ENCODE measurements at regions not wholly inside any gene's neighbourhood (a gene's known extent, or its start where the extent isn't known, plus 50 kb on each side); places are given as distances from the start of the nearest gene placed in this dataset.

DNA sequence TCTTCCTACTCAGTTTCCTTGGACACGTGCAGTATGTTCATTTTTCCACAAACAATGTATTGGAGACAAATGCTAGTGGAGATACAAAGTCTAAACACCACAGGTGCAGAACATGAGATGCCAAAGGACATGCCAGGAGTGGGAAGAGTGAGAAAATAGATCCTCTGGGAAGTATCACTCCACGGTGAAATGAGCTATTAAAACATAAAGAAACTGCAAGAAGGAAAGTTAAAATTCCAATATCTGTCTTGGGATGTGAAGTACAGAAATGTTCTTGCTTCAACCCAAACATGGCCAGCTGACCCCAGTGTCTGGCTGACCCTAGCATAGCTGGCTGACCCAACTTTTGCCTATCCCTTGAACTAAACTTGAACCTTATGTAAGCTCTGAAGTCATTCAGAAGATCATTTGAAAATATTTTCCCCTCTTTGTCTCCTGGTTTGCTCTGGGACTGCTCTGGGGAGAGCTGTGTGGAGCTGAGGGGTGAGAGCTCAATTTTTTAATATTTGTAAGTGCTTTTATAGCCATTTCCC lies 59.5 kb downstream of the FZD1 start:
- no peaks in the 10 kb centered on the region for H3F3A ChIP-seq (ENCODE audit: insufficient read depth)
- H3K27me3 ChIP-seq (ENCODE audit: low read length): no peaks in the 10 kb centered on the region
- H3K36me3 ChIP-seq (ENCODE audit: low read length): no peaks in the 10 kb centered on the region
- no peak overlapping the region for H3K27ac ChIP-seq (ENCODE audit: low read depth, low read length)
- H4K20me1 ChIP-seq (ENCODE audit: low read depth, low read length): no peaks in the 10 kb centered on the region
- no peaks in the 10 kb centered on the region for H3K79me2 ChIP-seq (ENCODE audit: insufficient read depth, low read length)
- H3K9ac ChIP-seq (ENCODE audit: low read length): no peak overlapping the region
- H3K4me3 ChIP-seq (ENCODE audit: insufficient read depth, low read length, poor library complexity, severe bottlenecking): no peak overlapping the region
- no peaks in the 10 kb centered on the region for H3K9me2 ChIP-seq (replicated peaks; ENCODE audit: insufficient read depth, low read length)
- TF ChIP-seq EZH2phosphoT487 (conservative IDR thresholded peaks at IDR 0.05; ENCODE audit: low read length) (no peak), CTCF (IDR thresholded peaks at IDR 0.05; ENCODE audit: insufficient read depth, low read length, poor library complexity, severe bottlenecking) (no peak)
- no peaks in the 10 kb centered on the region for H3K9me3 ChIP-seq (ENCODE audit: insufficient read depth, low read length)
- H2AFZ ChIP-seq (ENCODE audit: low read depth, low read length, severe bottlenecking): no peak overlapping the region
- no peak overlapping the region for H3K4me2 ChIP-seq (ENCODE audit: low read depth, low read length, poor library complexity, severe bottlenecking)

DNA sequence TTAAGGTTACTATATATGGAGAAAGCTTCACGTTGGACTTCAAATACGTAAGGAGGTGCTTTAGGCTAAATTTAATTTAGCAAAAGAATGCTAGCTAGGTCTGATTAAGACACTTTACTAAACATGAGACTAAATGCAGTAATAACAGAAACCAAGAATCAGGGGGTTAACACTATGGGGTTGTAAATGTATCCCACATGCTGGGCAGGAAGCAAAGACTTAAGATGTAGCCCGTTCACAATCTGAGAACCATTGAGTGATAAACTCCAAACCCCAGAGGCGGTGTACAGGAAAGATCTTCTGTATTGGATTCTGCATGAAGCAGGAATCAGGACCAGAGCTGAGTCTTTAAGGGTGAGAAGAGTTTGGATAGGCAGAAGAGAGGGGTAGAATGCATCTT lies 60.4 kb downstream of the FZD1 start:
- Histone ChIP-seq H3K9me2 (replicated peaks; ENCODE audit: insufficient read depth, low read length) (no peaks in the 10 kb centered on the region), H3K4me3 (ENCODE audit: insufficient read depth, low read length, poor library complexity, severe bottlenecking) (no peak overlapping the region), H3F3A (ENCODE audit: insufficient read depth) (no peaks in the 10 kb centered on the region), H3K9me3 (ENCODE audit: insufficient read depth, low read length) (no peaks in the 10 kb centered on the region), H3K27me3 (ENCODE audit: low read length) (no peaks in the 10 kb centered on the region), H3K27ac (ENCODE audit: low read depth, low read length) (no peak overlapping the region), H3K79me2 (ENCODE audit: insufficient read depth, low read length) (no peaks in the 10 kb centered on the region), H4K20me1 (ENCODE audit: low read depth, low read length) (no peaks in the 10 kb centered on the region), H2AFZ (ENCODE audit: low read depth, low read length, severe bottlenecking) (no peak overlapping the region), H3K9ac (ENCODE audit: low read length) (no peak overlapping the region), H3K36me3 (ENCODE audit: low read length) (no peaks in the 10 kb centered on the region), H3K4me2 (ENCODE audit: low read depth, low read length, poor library complexity, severe bottlenecking) (no peak overlapping the region)
- TF ChIP-seq CTCF (IDR thresholded peaks at IDR 0.05; ENCODE audit: insufficient read depth, low read length, poor library complexity, severe bottlenecking) (no peak), EZH2phosphoT487 (conservative IDR thresholded peaks at IDR 0.05; ENCODE audit: low read length) (no peak)

- Histone ChIP-seq H4K20me1 (ENCODE audit: low read depth, low read length) (no peaks in the 10 kb centered on the region), H3K27ac (ENCODE audit: low read depth, low read length) (no peak overlapping the region), H3K9ac (ENCODE audit: low read length) (no peak overlapping the region), H3K79me2 (ENCODE audit: insufficient read depth, low read length) (no peaks in the 10 kb centered on the region), H3K27me3 (ENCODE audit: low read length) (no peaks in the 10 kb centered on the region), H3K9me3 (ENCODE audit: insufficient read depth, low read length) (no peaks in the 10 kb centered on the region), H3K36me3 (ENCODE audit: low read length) (no peaks in the 10 kb centered on the region), H3F3A (ENCODE audit: insufficient read depth) (no peaks in the 10 kb centered on the region), H3K4me3 (ENCODE audit: insufficient read depth, low read length, poor library complexity, severe bottlenecking) (no peak overlapping the region), H3K9me2 (replicated peaks; ENCODE audit: insufficient read depth, low read length) (no peaks in the 10 kb centered on the region), H2AFZ (ENCODE audit: low read depth, low read length, severe bottlenecking) (no peak overlapping the region), H3K4me2 (ENCODE audit: low read depth, low read length, poor library complexity, severe bottlenecking) (no peak overlapping the region)
- TF ChIP-seq CTCF (IDR thresholded peaks at IDR 0.05; ENCODE audit: insufficient read depth, low read length, poor library complexity, severe bottlenecking) (no peak), EZH2phosphoT487 (conservative IDR thresholded peaks at IDR 0.05; ENCODE audit: low read length) (no peak)
Observed at GRCh38 chr7:91325726-91326125, 61.5 kb downstream of the FZD1 start.

All from SU-DHL-6 (cell line).